HG02981 (cell line): ENCODE measurements at regions not wholly inside any gene's neighbourhood (a gene's known extent, or its start where the extent isn't known, plus 50 kb on each side); places are given as distances from the start of the nearest gene placed in this dataset.
A peak's percentile ranks its signal among the peaks of the same experiment; 100 is the strongest.
"Not testable (repeated sequence)": the region's sequence is repeated elsewhere in the genome, so short reads cannot be mapped to it uniquely, and the experiment has no call there.

Source experiments
- ATAC-seq: cut with Tn5 transposase; IDR thresholded peaks from one replicate; pipeline ENCODE4 v1.9.1; 2021; ENCODE audit warnings: mild to moderate bottlenecking, moderate library complexity; ENCODE audit not compliant: unreplicated experiment

DNA sequence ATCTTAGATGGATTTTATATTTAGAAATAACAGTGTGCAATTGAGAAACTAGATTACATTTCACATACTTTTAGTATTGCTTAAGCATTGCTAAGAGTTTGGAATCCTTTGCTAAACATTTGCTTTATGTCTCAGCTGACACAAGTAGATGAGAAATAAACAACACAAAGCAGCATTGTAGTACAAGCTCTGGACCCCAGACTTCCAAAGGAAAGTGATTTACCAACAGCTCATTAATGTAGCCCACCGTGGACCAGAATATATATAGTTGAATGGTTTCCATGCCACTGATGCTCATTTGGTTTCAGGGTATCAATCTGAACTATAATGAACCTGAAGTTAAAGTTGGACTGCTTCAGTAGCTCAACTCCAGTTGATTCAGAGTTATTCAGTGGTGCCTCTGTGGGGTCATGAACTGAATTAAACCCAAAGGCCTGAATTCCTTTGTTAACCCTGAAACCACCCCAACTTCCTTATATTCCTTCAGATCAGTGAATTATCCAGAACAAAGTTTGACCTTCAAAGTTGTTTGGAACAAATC lies 132.1 kb upstream of the NEIL3 start:
- no peak for ATAC-seq

DNA sequence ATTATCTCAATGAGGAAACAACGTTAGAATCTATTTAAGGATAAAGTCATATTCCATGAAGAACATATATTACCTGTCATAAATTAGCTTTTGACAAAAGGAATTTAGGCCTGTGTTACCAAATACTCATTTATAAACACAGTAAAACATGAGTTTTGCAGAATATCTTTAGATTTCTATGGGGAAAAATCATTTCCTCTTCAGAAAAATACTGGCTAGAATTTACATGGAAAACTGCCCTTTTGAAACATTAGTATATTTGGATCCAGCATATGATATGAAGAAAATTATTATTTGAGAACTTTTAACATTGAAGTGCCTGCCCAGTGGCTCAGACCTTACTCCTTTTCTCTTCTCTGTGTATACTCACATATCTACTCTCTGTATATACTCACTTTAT lies 131.4 kb upstream of the NEIL3 start:
- no peak for ATAC-seq

DNA sequence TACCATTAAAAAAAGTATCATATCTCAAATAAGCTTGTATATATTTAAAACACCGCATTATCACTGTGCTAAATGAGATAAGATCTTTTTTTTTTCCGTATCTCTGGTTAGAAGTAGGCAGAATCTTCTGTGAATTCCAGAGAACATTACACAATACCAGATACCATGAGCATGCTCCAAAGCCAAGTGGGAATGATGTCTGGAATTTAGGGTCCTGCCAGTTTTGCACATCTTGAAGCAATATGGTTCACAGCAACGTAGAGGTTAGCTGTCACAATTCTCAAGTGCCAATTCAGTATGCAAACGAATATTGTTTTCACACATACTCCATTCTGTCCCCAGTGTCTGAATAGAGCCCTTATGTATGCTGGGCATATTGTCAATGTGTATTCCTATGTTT lies 127.5 kb upstream of the NEIL3 start:
- ATAC-seq: no peak

DNA sequence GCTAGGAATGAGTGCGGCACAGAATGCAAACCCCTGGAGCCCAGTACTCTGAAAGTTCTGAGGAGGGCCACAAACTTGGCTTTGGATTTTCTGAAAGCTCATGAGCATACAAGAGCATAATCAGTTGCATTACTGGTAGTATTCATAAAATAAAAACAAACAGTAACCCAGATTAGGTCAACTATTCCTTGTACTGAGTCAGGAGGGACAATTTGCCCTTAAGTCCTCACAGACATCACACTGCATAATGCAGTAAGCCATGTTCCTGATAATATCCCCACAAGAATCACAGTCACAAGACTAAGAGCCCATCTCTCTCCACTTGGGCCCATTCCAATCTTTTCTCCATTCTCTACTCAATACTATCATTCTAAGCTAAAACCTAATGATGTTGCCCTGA lies 126.9 kb upstream of the NEIL3 start:
- ATAC-seq: no peak

DNA sequence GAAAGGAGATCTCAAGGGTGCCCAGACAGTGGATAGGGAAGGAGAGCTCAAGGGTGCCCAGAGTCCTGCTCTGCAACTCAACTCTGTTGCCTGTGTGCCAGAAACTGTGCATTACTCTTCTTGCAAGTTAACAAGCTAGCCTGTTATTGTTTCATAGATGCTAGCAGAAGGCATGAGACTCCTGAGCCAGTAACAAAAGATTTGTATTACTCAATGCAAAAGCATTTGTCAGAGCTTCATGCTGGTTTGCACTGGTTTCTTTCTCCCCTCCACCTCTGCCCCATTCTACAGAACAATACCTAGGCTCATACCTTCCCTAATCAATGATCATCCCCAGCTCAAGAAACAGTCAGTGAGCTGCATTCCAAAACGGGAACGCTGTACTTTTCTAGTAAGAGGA lies 124.5 kb upstream of the NEIL3 start:
- ATAC-seq: no peak

DNA sequence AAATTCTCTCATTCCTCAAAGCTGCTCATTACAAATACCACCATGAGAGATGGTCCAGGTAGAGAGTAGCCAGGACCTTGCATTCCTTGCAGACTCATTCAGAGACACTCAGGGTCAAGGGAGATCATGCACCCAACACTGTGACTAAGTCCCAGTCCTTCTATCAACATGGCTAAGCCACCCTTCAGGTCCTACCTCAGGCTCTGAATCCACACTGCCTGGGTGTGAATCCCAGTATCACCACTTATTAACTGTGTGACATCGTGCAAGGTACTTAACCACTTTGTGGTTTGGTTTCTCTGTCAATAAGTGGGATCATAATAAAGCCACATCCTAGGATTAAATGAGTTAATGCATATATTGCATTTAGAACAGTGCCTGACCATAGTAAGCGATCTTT lies 124.1 kb upstream of the NEIL3 start:
- no peak for ATAC-seq

DNA sequence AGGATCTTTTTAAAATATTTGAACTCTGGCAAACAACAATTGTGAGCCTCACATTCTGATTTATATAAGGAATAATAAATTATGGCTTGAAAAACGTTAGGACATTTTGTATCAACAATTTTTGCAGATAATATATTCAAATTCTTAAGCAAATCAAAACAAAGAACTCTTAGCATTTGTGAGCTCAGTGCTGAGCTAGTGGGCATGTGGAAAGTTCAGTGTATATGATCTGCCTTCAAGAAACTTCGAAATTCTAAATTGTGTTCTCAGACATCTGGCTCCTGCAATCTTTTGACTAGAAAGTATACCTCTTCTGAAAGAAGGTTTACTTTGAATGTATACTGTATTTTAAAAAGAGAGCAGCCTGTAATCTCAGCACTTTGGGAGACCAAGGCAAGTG lies 122.3 kb upstream of the NEIL3 start:
- ATAC-seq: no peak

DNA sequence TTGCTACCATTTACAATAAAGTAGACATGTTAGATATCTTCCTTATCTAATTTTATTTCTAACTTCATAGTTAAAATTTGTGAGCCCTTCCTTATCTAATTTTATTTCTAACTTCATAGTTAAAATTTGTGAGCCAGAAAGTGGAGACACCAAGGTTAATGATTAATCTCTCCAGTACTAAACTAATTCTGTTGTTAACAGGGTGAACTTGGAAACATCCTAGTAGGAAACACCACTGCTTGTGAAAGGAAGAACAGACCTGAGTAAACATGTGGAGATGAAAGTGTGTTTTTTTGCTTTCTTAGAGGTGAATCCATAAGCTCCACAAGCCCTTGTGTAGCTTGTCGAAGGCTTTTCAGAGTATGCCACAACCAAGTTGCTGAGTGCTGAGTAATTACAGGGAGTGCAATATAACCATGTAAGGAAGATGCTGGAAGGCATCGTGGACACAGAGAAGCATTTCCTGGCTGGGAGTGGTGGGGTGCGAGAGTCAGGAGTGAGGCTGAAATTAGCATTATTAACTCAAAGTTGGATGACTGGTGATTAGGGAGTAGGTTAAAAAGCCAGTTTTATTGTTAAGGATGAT lies 118.6 kb upstream of the NEIL3 start:
- no peak for ATAC-seq

DNA sequence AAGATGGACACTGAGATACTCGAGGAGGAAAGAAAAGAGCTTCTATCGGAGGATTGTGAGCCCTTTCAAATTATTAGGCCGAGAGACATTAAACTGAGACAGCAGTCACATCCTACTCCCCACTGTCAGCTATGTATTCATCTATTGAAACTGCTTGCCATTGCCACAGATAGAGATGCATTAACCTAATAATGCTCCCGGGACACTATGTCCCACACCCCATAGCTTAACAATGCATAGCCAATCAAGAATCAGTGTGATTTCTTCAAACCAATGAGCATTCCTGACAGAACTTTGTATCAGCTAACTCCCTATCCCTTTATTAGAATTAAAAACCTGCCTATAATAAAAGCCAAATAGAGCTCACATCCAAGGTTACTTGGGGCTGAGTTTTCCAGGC lies 118.1 kb upstream of the NEIL3 start:
- ATAC-seq: no peak

DNA sequence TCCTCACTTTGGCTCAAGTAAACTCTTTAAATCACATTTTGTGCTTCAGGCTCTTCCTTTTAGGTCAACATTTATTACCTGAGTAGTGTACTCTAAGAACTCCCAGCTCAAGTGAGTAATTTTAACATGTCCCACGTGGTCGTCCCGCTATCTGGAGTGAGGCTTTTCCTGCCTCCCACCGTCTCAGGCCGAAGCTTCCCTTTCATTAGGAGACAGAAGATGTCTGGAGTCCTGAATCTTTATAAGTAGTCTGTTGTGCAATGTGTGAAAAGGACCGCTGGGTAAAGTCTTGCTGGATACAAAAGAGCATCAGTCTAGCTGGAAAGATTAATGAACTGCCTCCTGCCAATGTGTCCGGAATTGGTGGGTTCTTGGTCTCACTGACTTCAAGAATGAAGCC lies 117.7 kb upstream of the NEIL3 start:
- no peak for ATAC-seq

DNA sequence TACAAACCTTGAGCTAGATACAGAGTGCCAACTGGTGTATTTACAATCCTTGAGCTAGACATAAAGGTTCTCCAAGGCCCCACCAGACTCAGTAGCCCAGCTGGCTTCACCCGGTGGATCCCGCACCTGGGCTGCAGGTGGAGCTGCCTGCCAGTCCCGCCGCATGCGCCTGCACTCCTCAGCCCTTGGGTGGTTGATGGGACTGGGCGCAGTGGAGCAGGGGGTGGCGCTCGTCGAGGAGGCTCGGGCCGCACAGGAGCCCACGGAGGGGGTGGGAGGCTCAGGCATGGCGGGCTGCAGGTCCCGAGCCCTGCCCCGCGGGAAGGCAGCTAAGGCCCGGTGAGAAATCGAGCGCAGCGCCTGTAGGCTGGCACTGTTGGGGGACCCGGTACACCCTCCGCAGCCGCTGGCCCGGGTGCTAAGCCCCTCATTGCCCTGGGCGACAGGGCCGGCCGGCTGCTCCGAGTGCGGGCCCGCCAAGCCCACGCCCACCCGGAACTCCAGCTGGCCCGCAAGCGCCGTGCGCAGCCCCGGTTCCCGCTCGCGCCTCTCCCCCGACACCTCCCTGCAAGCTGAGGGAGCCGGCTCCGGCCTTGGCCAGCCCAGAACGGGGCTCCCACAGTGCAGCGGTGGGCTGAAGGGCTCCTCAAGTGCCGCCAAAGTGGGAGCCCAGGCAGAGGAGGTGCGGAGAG lies 116.5 kb upstream of the NEIL3 start:
- ATAC-seq: not testable (repeated sequence)

DNA sequence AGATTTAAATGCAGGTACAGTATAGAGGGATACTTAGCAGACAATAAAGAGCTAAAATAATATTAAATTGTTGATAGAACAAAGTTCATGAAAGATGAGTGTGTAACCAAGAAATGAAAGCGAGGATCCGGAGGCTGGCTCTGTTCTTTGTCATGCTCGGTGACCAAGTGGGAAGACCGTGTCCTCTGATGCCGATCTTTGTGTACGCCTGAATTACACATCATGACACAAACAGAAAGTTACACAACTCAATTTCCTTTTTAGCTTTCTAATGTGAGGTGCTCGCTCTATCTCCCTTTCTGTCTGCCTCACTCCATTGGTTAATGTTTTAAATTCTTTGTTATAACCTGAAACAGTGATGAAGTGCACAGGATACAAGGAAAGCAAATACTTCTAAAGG lies 114.8 kb upstream of the NEIL3 start:
- no peak for ATAC-seq

DNA sequence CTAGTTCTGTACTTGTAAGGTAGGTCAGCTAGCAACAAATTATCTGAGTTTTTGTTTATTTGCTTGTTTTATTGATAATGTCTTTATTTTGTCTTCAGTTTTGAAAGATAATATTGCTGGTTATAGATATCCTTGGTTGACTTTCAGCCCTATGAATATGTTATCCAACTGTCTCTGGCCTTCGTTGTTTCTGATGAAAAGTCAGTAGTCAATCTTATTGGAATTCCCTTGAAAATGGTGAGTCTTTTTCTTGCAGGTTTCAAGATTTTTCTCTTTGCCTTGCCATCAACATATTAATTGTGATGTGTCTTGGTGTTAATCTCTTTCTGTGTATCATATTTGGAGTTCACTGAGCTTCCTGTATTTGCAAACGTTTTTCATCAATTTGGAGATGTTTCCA lies 113.1 kb upstream of the NEIL3 start:
- no peak for ATAC-seq

DNA sequence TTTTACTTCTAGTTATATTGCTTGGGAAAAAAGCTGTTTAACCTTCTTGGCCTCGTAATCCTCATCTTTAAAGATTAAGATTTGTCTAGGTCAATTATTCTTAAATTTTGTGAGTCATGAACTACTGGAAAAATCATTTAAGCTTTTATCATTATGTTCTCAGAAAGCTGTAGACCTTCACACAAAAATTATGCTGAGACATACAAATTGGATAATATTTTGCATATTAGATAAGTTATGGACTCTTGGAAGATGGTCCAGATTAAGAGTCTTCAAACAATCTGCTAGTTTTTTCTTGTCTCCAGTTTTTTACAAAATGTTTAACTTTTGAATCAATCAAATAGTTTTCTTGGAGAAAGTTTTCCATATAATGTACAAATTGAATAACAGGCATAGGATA lies 108.1 kb upstream of the NEIL3 start:
- no peak for ATAC-seq

DNA sequence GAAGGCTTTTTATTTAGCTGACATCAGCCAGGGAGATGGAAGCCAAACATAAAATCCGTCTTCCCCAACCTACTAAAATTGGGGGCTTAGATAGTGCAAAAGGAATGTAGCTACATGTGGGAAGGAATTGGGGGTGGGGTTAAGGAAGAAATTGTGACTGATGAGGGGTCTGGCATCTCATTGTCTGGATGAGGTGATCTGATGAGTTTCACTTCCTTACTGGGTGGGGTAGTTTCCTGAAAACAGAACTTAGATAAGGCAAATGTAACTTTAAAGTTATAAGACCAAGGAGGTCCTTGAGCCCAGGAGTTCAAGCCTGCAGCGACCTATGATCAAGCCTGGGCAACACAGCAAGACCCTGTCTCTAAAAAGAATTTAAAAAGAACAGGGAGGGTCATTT lies 105.5 kb upstream of the NEIL3 start:
- no peak for ATAC-seq

DNA sequence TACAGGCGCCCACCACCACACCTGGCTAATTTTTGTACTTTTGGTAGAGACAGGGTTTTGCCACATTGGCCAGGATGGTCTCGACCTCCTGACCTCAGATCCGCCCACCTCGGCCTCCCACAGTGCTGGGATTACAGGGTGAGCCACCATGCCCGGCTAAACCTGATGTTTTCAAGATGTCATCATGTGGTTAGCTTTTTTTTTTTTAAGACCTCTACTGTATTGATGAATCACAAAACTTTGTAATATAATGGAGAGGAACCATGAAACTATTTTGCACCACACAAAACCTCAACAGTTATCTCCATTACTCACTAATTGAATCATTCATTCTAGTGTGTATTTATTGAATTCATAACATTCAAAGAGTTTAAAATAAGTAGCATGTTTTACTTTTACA lies 94.7 kb upstream of the NEIL3 start:
- ATAC-seq: no peak

DNA sequence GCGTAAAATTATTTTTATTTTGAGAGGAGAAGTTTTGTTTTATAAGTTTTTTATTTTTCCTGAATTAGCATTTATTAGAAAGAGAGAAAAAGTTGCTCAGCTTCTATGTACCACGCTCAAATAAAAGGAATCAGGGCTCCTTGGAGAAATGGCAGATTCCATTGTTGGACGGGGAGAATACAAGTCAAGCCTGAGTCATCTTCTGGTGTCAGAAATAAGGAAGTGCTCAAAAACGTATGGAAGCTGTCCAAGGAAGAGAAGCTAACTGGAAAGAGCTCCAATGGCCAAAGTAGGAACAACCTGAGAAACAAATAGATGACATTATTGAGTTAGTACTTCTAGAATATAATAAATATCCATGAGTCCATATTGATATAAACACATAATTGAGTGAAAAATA lies 89.3 kb upstream of the NEIL3 start:
- no peak for ATAC-seq

DNA sequence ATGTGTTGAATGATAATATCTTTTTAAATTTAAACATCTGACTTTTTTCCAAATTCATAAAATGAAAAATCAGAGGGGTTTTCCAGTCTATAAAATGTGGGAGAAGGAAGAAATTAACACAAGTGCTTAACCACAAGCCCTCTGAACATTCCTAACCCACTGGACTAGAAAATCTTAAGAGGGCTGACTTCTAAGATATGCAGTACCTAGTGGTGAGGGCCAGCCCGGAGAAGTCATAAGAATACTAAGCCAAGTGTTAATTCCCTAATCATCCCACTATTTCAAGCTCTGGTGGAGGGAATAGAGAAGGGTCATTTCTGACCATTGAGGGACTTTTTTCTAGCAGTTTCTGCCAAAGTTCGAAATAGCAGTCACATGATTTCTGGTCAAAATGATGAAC lies 86.9 kb upstream of the NEIL3 start:
- no peak for ATAC-seq

DNA sequence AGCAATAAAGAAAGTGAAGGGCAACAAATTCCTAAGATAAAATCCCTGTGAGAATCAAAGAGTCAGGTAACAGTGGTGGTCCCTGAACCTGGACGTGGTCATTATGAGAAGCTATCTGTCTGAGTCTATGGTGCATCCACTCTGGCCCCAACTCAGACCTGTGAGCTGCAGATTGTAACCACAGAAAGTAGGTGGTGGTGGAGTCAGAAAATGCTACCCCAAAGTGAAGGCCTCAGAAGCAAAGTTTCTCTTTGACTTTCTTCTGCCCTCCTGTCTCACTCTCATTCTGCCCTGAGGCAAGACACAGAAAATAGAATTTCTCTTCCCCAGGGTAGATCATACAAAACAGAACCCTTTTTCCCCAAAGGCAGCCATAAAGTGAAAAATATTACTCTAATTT lies 84.1 kb upstream of the NEIL3 start:
- ATAC-seq: peak; percentile 87

DNA sequence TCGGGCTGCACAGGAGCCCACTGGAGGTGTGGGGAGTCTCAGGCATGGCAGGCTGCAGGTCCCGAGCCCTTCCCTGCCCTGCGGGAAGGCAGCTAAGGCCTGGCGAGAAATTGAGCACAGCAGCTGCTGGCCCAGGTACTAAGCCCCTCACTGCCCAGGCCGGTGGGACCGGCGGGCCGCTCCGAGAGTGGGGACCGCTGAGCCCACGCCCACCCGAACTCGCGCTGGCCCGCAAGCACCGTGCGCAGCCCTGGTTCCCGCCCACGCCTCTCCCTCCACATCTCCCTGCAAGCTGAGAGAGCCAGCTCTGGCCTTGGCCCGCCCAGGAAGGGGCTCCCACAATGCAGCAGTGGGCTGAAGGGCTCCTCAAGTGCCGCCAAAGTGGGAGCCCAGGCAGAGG lies 82.0 kb upstream of the NEIL3 start:
- ATAC-seq: no peak

DNA sequence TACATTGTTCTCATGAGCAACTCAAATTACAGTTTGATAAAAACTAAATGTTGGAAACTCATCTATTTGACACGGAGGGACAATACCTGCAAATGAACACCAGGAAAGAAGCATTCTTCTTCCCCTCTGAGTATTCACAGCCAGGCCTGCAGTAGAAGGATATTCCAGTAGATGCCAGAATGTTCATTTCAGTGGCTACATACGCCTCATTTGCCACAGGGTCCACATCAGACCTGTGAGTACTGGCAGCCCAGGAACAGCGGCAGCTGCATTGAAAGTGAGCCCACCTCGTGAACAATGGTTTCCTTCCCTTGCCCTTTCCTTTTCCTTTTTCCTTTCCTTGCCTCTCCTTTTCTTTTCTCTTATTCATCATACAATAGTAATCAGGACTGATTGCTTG lies 81.1 kb upstream of the NEIL3 start:
- no peak for ATAC-seq

DNA sequence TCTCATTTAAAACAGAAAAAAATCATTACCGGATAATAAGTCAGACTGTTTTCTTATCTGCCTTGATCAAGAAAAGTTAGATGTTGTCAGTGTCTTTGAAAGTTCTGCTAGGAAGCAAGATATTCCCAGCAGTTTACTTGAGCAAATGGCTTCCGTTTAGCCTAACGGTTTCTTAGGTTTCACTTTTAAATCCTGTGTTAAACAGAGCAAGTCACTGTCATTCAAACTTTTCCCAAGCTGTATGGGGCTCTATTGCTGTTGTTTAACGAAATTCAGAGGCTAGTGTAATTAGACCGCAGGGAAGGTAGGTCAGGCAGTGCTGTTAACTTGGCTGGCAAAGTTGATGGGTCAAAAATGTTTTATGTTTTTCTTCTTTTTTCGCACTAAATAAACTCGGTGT lies 80.3 kb upstream of the NEIL3 start:
- no peak for ATAC-seq

DNA sequence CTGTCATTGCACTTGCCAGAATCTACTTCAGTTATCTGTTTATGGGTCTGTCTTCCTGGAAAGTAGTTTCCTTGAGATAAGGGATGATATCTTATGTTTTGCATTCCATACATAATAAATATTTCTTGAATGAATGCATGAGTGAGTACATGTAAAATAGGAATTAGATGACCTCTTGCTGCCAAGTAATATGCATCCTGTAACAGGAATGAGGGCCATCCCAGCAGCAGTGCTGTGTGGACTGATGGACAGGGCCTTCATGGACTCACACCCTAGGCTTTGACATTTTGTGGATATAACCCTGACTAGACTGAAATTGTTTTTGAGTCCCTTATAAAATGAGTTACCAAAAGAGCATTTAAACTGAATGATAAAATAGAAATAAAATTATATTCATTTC lies 77.2 kb upstream of the NEIL3 start:
- ATAC-seq: no peak
